RPMI8226 (cell line): ENCODE measurements at regions not wholly inside any gene's neighbourhood (a gene's known extent, or its start where the extent isn't known, plus 50 kb on each side); places are given as distances from the start of the nearest gene placed in this dataset.
"Not testable (repeated sequence)": the region's sequence is repeated elsewhere in the genome, so short reads cannot be mapped to it uniquely, and the experiment has no call there.

Experiments used
- DNase-seq: peaks from one replicate; pipeline ENCODE4 v3.0.0-alpha.2; 2015

GRCh38 chr5:165360784-165361542 lies 1855.5 kb downstream of the MAT2B start:
- peak; percentile 60 for DNase-seq

- no peak for DNase-seq
Observed at GRCh38 chr5:165370233-165370632, 1864.8 kb downstream of the MAT2B start.

GRCh38 chr5:165370794-165371193 lies 1865.4 kb downstream of the MAT2B start:
- DNase-seq = no peak

GRCh38 chr5:165375201-165375600 lies 1869.8 kb downstream of the MAT2B start:
- DNase-seq = no peak

- no peak for DNase-seq
Observed at GRCh38 chr5:165393839-165394238, 1888.4 kb downstream of the MAT2B start.

GRCh38 chr5:165397516-165397915 lies 1892.1 kb downstream of the MAT2B start:
- no peak for DNase-seq

GRCh38 chr5:165400086-165400485 lies 1894.7 kb downstream of the MAT2B start:
- no peak for DNase-seq

- DNase-seq = no peak
Observed at GRCh38 chr5:165404917-165405316, 1899.5 kb downstream of the MAT2B start.

GRCh38 chr5:165405340-165405739 lies 1899.9 kb downstream of the MAT2B start:
- DNase-seq = no peak

- DNase-seq = no peak
Observed at GRCh38 chr5:165407352-165407751, 1901.9 kb downstream of the MAT2B start.

GRCh38 chr5:165410476-165410875 lies 1905.1 kb downstream of the MAT2B start:
- DNase-seq = no peak

- not testable (repeated sequence) for DNase-seq
Observed at GRCh38 chr5:165411532-165411931, 1906.1 kb downstream of the MAT2B start.

GRCh38 chr5:165420493-165420892 lies 1915.1 kb downstream of the MAT2B start:
- DNase-seq = no peak

- no peak for DNase-seq
Observed at GRCh38 chr5:165423697-165424299, 1918.4 kb downstream of the MAT2B start.

GRCh38 chr5:165425594-165425993 lies 1920.2 kb downstream of the MAT2B start:
- no peak for DNase-seq

- no peak for DNase-seq
Observed at GRCh38 chr5:165448753-165449152, 1943.3 kb downstream of the MAT2B start.

- peak; percentile 13 for DNase-seq
Observed at GRCh38 chr5:165457859-165458481, 1952.6 kb downstream of the MAT2B start.

- DNase-seq = no peak
Observed at GRCh38 chr5:165459232-165459631, 1953.8 kb downstream of the MAT2B start.

- no peak for DNase-seq
Observed at GRCh38 chr5:165460911-165461310, 1955.5 kb downstream of the MAT2B start.

- DNase-seq = no peak
Observed at GRCh38 chr5:165477546-165477945, 1972.1 kb downstream of the MAT2B start.

GRCh38 chr5:165495829-165496380 lies 1990.5 kb downstream of the MAT2B start:
- DNase-seq = no peak

- DNase-seq = peak; percentile 38
Observed at GRCh38 chr5:165497707-165498106, 1992.3 kb downstream of the MAT2B start.

GRCh38 chr5:165502893-165503691 lies 1997.7 kb downstream of the MAT2B start:
- DNase-seq = no peak
